Endothelial cell of umbilical vein (primary cell): ENCODE measurements at regions not wholly inside any gene's neighbourhood (a gene's known extent, or its start where the extent isn't known, plus 50 kb on each side); places are given as distances from the start of the nearest gene placed in this dataset.

Experiments used
- CTCF ChIP-seq, 2 donors: IDR thresholded peaks; 1 replicate in 1 of 2; 2 replicates in 1 of 2; pipeline ENCODE4 v1.5.1; 2011; ENCODE audit warnings: low read length in 2 of 2, mild to moderate bottlenecking in 2 of 2, moderate library complexity in 2 of 2, control low read depth in 1 of 2, inconsistent platforms in 1 of 2, low read depth in 1 of 2; ENCODE audit not compliant: insufficient read depth in 1 of 2; ENCODE audit errors: extremely low read depth in 1 of 2
- EZH2 ChIP-seq: IDR thresholded peaks from 2 replicates; pipeline ENCODE4 v1.6.1; 2012; ENCODE audit warnings: borderline replicate concordance, low read depth, mild to moderate bottlenecking, moderate library complexity, low read length, inconsistent platforms; ENCODE audit not compliant: severe bottlenecking
- MYC ChIP-seq: IDR thresholded peaks from one replicate; pipeline ENCODE4 v1.6.1; 2011; ENCODE audit warnings: mild to moderate bottlenecking, low read depth, low read length
- POLR2A ChIP-seq: IDR thresholded peaks from 2 replicates; pipeline ENCODE4 v1.6.1; 2012; ENCODE audit warnings: low read depth, mild to moderate bottlenecking, control low read depth, low read length
- POLR2AphosphoS5 ChIP-seq: IDR thresholded peaks from 2 replicates; pipeline ENCODE4 v1.6.1; 2012; ENCODE audit warnings: low read depth, mild to moderate bottlenecking, control low read depth, low read length, moderate library complexity; ENCODE audit not compliant: insufficient read depth

DNA sequence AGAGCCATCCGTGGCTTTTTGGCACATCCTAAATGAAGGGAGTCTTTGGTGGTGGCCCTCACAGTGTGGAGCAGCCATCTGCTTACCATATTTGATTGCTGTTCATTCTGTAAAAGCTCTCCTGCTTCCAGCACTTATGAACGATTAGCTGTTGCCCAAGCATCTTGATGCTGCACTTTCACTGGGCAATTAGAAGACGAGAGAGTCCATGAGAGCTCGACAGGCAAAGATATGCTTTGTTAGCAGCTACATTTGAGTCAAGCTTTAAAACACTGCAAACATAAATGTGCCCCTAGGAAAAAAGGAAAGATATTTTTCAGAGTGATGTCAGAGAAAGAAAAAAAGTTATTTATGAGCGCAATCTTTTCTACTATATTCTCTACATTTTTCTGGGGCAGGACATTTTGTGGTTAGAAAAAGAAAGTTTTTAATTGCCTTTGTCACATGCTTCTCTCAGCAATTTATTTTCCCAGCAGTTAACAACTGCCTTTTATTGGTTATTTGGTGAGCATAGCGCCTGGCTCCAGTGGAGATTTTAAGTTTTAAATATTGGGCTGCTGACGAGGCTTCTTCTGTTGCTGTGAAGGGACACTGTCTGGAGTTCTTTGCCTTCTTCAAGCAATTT, 468.4 kb downstream of the C3orf38 start:
- TF ChIP-seq CTCF (IDR thresholded peaks at IDR 0.05; ENCODE audit: extremely low read depth in 1 of 2, insufficient read depth in 1 of 2, low read depth in 1 of 2, low read length in 2 of 2) (no peak), POLR2A (no peak), POLR2AphosphoS5 (no peak), MYC (no peak), EZH2 (no peak)
